OCI-LY3 (cell line): ENCODE measurements at regions not wholly inside any gene's neighbourhood (a gene's known extent, or its start where the extent isn't known, plus 50 kb on each side); places are given as distances from the start of the nearest gene placed in this dataset.

Experiments
- H2AFZ ChIP-seq: fragments of 200-600, 300-600 bp; shearing (Covaris generic); 2 replicates; pipeline ENCODE4 v1.6.0; 2014; ENCODE audit warnings: antibody characterized with exemption, low read depth, low read length
- H3K27ac ChIP-seq: fragments of 200-600, 300-600 bp; sonication (generic); 2 replicates; pipeline ENCODE4 v1.5.1; 2014; ENCODE audit warnings: mild to moderate bottlenecking, low read length, moderate library complexity, mixed read lengths
- H3K27me3 ChIP-seq: fragments of 200-600, 300-600 bp; sonication (generic); 2 replicates; pipeline ENCODE4 v1.6.1; 2014; ENCODE audit warnings: low read depth, low read length, mixed read lengths
- H3K36me3 ChIP-seq: fragments of 200-600, 300-600 bp; sonication (generic); replicated peaks from 2 replicates; pipeline ENCODE3; 2014; ENCODE audit warnings: low read depth, low read length, mixed read lengths
- H3K4me1 ChIP-seq: fragments of 300-600, 200-600 bp; sonication (generic); 2 replicates; pipeline ENCODE4 v1.6.1; 2014; ENCODE audit warnings: low read length, mixed read lengths
- H3K4me2 ChIP-seq: fragments of 200-600, 300-600 bp; sonication (generic); 2 replicates; pipeline ENCODE4 v1.6.1; 2014; ENCODE audit warnings: low read length, mixed read lengths
- H3K4me3 ChIP-seq: fragments of 300-600, 200-600 bp; sonication (generic); 2 replicates; pipeline ENCODE4 v1.5.1; 2014; ENCODE audit warnings: antibody characterized with exemption, mild to moderate bottlenecking, low read length, moderate library complexity
- H3K79me2 ChIP-seq: fragments of 300-600, 200-600 bp; shearing (Covaris generic); 2 replicates; pipeline ENCODE4 v1.6.1; 2014; ENCODE audit warnings: mild to moderate bottlenecking, low read length, mixed read lengths
- H3K9ac ChIP-seq: fragments of 300-600, 200-600 bp; shearing (Covaris generic); 2 replicates; pipeline ENCODE4 v1.6.0; 2014; ENCODE audit warnings: mild to moderate bottlenecking, low read length, moderate library complexity
- H3K9me3 ChIP-seq: fragments of 200-600, 300-600 bp; shearing (Covaris generic); 2 replicates; pipeline ENCODE4 v1.6.1; 2014; ENCODE audit warnings: low read length, mixed read lengths; ENCODE audit not compliant: insufficient read depth
- H4K20me1 ChIP-seq: fragments of 200-600, 300-600 bp; sonication (generic); 2 replicates; pipeline ENCODE4 v1.6.1; 2016; ENCODE audit warnings: low read length, mixed read lengths; ENCODE audit not compliant: insufficient read depth
- CTCF ChIP-seq: fragments of 200-600, 300-600 bp; sonication (generic); IDR thresholded peaks from 2 replicates; pipeline ENCODE4 v1.5.1; 2014; ENCODE audit warnings: antibody characterized with exemption, low read length, low read depth
- EZH2phosphoT487 ChIP-seq: fragments of 200-600 bp; shearing (Covaris generic); IDR thresholded peaks from 2 replicates; pipeline ENCODE4 v1.6.1; 2018; ENCODE audit warnings: antibody characterized with exemption, mixed run types, low read depth

GRCh38 chr1:113292603-113293255 lies 97.6 kb upstream of the MAGI3 start:
- Histone ChIP-seq H2AFZ (no peak overlapping the region), H3K36me3 (no peaks in the 10 kb centered on the region), H3K9me3 (no peaks in the 10 kb centered on the region), H3K27ac (no peak overlapping the region), H3K4me1 (peaks cover 14% of the 10 kb centered on the region), H3K4me2 (no peak overlapping the region), H3K9ac (no peak overlapping the region), H3K27me3 (no peaks in the 10 kb centered on the region), H3K79me2 (no peaks in the 10 kb centered on the region), H4K20me1 (no peaks in the 10 kb centered on the region), H3K4me3 (no peak overlapping the region)
- TF ChIP-seq CTCF (no peak), EZH2phosphoT487 (no peak)

GRCh38 chr1:113293256-113293626 lies 97.1 kb upstream of the MAGI3 start:
- H3K4me2 ChIP-seq, result no peak overlapping the region
- H4K20me1 ChIP-seq, result no peaks in the 10 kb centered on the region
- H3K4me3 ChIP-seq, result no peak overlapping the region
- no peak overlapping the region for H3K9ac ChIP-seq
- no peaks in the 10 kb centered on the region for H3K27me3 ChIP-seq
- H3K36me3 ChIP-seq, result no peaks in the 10 kb centered on the region
- H2AFZ ChIP-seq, result no peak overlapping the region
- no peaks in the 10 kb centered on the region for H3K9me3 ChIP-seq
- H3K4me1 ChIP-seq, result peaks cover 14% of the 10 kb centered on the region
- TF ChIP-seq CTCF (no peak), EZH2phosphoT487 (no peak)
- H3K79me2 ChIP-seq, result no peaks in the 10 kb centered on the region
- no peak overlapping the region for H3K27ac ChIP-seq

GRCh38 chr1:113297749-113298148 lies 92.6 kb upstream of the MAGI3 start:
- no peak for TF ChIP-seq EZH2phosphoT487
- no peak for TF ChIP-seq CTCF
- Histone ChIP-seq H3K27ac (no peak overlapping the region), H3K9ac (no peak overlapping the region), H4K20me1 (no peaks in the 10 kb centered on the region), H3K27me3 (no peaks in the 10 kb centered on the region), H3K4me3 (no peak overlapping the region), H3K4me1 (peaks cover 18% of the 10 kb centered on the region), H3K4me2 (no peak overlapping the region), H3K79me2 (no peaks in the 10 kb centered on the region), H3K9me3 (no peaks in the 10 kb centered on the region), H3K36me3 (no peaks in the 10 kb centered on the region), H2AFZ (no peak overlapping the region)

- Histone ChIP-seq H3K36me3 (no peaks in the 10 kb centered on the region), H3K79me2 (no peaks in the 10 kb centered on the region), H3K4me2 (no peak overlapping the region), H3K9me3 (no peaks in the 10 kb centered on the region), H3K4me3 (no peak overlapping the region), H2AFZ (no peak overlapping the region), H4K20me1 (no peaks in the 10 kb centered on the region), H3K27ac (no peak overlapping the region), H3K9ac (no peak overlapping the region), H3K27me3 (no peaks in the 10 kb centered on the region), H3K4me1 (peaks cover 28% of the 10 kb centered on the region)
- TF ChIP-seq CTCF (no peak), EZH2phosphoT487 (no peak)
These were observed 91.4 kb upstream of the MAGI3 start for GRCh38 chr1:113298941-113299340.
